ENCODE measurements at regions not wholly inside any gene's neighbourhood (a gene's known extent, or its start where the extent isn't known, plus 50 kb on each side); places are given as distances from the start of the nearest gene placed in this dataset.
A peak's percentile ranks its signal among the peaks of the same experiment; 100 is the strongest.

DNA sequence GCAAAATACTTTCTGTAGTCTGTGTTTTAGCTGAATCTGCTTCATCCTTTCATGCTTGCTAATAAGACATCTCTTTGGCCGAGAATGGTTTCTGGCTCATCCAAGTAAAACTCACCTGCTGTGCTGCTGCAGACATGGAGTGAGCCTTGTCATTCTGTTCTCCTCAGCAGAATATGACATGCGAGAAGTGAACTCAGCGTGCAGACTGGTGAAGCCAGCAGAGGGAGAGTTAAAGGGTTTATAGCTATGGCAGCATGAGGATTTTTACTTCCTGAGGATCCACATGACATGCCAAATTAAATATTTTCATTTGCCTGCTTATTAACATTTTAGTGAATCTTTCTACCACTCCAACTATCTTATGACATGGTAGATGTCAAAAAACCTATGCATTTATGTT lies 658.4 kb upstream of the NECTIN3 start:
- TF ChIP-seq RAD21 (IDR thresholded peaks at IDR 0.05; ENCODE audit: low read depth) (no peak), EGR1 (IDR thresholded peaks at IDR 0.05) (no peak), TAF1 (IDR thresholded peaks at IDR 0.05; ENCODE audit: low read depth) (no peak), CREB1 (IDR thresholded peaks at IDR 0.05; ENCODE audit: low read depth) (no peak)
- TF ChIP-seq, protein P1, sequence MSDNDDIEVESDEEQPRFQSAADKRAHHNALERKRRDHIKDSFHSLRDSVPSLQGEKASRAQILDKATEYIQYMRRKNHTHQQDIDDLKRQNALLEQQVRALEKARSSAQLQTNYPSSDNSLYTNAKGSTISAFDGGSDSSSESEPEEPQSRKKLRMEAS (IDR thresholded peaks at IDR 0.05), result no peak

DNA sequence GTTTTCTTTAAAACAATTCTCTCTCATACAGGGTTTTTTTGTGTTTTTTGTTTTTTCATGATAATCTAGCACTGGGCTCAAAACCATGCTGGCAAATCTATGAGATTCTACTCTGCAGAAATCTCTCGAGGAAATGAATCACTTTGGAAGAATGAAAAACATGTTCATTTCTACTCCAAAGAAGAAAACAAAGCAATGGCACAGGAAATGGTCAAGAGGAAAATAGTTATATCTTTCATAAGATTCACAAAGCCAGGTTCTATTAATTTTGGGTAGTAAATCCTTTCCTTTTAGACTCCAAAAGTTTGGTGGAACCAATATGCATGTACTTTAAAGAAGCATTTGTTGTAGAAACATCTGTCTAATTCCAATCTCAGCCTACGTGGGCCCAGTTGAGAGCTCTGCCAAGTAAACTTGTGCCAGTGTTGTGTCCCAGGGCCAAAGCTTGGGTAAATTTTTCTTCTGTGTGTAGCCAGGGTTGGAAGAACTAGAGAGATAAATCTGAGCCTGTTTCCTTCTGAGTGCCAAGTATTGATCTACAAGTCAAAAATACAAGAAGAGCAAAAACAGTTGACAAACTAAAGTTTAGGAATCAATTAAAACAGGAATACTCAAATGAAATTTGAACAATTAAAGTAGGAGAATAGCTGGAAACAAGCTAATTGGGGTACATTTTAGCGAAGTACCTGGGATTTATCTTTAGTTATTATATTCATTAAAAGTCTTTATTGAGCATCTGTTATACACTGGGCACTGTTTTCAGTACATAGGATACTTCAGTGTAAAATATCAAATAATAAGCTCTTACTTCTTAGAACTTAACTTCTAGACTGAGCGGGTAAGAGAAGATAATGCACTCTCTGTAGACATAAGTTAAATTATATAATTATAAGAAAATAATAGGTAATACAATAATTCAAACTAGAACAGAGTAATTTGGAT lies 657.5 kb upstream of the NECTIN3 start:
- TF ChIP-seq TEAD4 (IDR thresholded peaks at IDR 0.05), result 0 out of 2 replicates have a peak, but pooled peaks have one; percentile 9
- no peak for TF ChIP-seq CREB1 (IDR thresholded peaks at IDR 0.05; ENCODE audit: low read depth)

DNA sequence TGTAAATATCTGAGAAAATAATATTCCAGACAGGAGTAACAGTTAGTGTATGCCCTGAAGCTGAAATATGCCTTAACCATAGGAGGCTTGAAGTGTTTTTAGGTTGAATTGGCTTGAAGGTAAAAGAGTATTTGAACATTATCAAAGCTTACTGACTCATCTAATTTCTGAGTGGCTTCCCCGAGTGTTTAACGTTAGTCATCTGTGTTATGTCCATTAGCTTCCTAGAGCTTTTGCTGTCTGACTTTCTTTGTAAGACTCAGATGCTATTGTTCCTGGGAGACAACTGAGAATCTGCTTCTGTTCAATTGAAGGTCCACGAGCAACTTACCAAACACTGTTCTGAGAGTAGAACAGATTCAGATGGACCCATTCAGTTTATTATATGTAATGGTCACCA lies 656.8 kb upstream of the NECTIN3 start:
- TF ChIP-seq, protein P2, sequence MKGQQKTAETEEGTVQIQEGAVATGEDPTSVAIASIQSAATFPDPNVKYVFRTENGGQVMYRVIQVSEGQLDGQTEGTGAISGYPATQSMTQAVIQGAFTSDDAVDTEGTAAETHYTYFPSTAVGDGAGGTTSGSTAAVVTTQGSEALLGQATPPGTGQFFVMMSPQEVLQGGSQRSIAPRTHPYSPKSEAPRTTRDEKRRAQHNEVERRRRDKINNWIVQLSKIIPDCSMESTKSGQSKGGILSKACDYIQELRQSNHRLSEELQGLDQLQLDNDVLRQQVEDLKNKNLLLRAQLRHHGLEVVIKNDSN (IDR thresholded peaks at IDR 0.05), result no peak
- TF ChIP-seq TAF1 (IDR thresholded peaks at IDR 0.05; ENCODE audit: low read depth), result no peak
- no peak for TF ChIP-seq FOXM1 (IDR thresholded peaks at IDR 0.05; ENCODE audit: borderline replicate concordance, low read depth)
- TF ChIP-seq CREB1 (IDR thresholded peaks at IDR 0.05; ENCODE audit: low read depth), result no peak
- TF ChIP-seq ZBTB7A (IDR thresholded peaks at IDR 0.05; ENCODE audit: low read depth), result no peak
- TF ChIP-seq TEAD4 (IDR thresholded peaks at IDR 0.05), result no peak
- TF ChIP-seq EGR1 (IDR thresholded peaks at IDR 0.05), result no peak
- no peak for TF ChIP-seq EP300 (IDR thresholded peaks at IDR 0.05; ENCODE audit: borderline replicate concordance)
- no peak for TF ChIP-seq RAD21 (IDR thresholded peaks at IDR 0.05; ENCODE audit: low read depth)
- no peak for TF ChIP-seq NFIC (IDR thresholded peaks at IDR 0.05)
- TF ChIP-seq CEBPB (IDR thresholded peaks at IDR 0.05), result no peak
- no peak for TF ChIP-seq TCF12 (IDR thresholded peaks at IDR 0.05; ENCODE audit: low read depth)
- TF ChIP-seq, protein P3, sequence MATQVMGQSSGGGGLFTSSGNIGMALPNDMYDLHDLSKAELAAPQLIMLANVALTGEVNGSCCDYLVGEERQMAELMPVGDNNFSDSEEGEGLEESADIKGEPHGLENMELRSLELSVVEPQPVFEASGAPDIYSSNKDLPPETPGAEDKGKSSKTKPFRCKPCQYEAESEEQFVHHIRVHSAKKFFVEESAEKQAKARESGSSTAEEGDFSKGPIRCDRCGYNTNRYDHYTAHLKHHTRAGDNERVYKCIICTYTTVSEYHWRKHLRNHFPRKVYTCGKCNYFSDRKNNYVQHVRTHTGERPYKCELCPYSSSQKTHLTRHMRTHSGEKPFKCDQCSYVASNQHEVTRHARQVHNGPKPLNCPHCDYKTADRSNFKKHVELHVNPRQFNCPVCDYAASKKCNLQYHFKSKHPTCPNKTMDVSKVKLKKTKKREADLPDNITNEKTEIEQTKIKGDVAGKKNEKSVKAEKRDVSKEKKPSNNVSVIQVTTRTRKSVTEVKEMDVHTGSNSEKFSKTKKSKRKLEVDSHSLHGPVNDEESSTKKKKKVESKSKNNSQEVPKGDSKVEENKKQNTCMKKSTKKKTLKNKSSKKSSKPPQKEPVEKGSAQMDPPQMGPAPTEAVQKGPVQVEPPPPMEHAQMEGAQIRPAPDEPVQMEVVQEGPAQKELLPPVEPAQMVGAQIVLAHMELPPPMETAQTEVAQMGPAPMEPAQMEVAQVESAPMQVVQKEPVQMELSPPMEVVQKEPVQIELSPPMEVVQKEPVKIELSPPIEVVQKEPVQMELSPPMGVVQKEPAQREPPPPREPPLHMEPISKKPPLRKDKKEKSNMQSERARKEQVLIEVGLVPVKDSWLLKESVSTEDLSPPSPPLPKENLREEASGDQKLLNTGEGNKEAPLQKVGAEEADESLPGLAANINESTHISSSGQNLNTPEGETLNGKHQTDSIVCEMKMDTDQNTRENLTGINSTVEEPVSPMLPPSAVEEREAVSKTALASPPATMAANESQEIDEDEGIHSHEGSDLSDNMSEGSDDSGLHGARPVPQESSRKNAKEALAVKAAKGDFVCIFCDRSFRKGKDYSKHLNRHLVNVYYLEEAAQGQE (IDR thresholded peaks at IDR 0.05; ENCODE audit: low read depth), result no peak
- no peak for TF ChIP-seq YY1 (IDR thresholded peaks at IDR 0.05; ENCODE audit: low read depth)
- TF ChIP-seq, protein P1 (IDR thresholded peaks at IDR 0.05), result no peak

DNA sequence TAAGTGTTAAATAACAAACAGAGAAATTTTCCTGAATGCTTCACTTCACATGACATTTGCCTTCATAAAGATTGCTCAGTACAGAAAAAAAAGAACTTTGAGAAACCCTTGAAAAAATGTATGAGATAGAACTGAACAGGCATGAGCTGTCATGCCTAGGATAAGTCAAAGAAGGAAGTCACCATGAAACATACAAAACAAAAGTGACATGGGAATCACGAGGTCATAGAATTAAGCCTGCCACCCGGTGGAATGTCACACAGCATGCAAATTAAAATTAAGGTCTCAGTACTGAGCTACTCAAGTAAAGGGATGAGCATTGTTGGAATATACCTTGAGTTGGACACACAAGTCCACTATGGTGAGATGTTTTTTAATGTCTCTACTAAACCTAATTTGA lies 652.5 kb upstream of the NECTIN3 start:
- TF ChIP-seq TCF12 (IDR thresholded peaks at IDR 0.05; ENCODE audit: low read depth), result no peak
- peak; percentile 13; the same call in 1 of the 2 replicates for TF ChIP-seq RAD21 (IDR thresholded peaks at IDR 0.05; ENCODE audit: low read depth)

DNA sequence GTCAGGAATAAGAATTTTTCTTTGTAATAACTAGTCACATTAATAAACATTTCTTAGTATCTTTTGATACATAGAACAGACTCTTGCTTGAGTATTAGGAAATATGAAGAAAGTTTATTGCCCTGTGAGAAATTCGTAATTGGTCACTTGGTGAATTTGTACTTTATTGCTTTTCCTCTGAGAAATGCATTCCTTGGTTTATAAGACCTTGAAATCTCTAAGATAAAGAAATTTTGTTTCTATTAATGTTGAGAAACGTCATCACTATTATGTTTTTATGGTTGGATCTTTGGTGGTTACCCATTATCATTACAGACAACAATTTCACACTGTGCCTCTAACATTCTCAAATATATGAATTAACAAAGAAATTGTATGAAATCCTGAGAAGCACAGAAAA lies 652.0 kb upstream of the NECTIN3 start:
- TF ChIP-seq, protein P3 (IDR thresholded peaks at IDR 0.05; ENCODE audit: low read depth), result no peak
- TF ChIP-seq TAF1 (IDR thresholded peaks at IDR 0.05; ENCODE audit: low read depth) (no peak), RAD21 (IDR thresholded peaks at IDR 0.05; ENCODE audit: low read depth) (no peak)

DNA sequence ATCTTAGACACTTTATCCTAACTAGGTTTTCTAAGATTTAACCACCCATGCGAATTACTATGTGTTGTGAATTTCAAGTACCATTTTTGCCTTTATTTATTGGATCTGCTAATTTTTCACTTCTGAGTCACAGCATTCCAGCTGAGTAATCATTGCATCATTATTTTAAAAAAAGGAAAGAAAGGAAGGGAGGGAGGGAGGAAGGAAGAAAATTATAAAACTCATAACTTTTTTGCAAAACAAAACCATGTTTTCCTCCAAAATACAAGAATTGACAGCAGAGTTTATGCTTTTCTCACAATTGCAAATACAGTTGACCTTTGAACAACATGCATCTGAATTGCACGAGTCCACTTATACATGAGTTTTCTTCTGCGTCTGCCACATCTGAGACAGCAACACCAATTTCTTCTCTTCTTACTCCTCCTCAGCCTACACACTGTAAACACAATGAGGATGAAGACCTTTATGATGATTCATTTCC lies 651.4 kb upstream of the NECTIN3 start:
- TF ChIP-seq EP300 (IDR thresholded peaks at IDR 0.05; ENCODE audit: borderline replicate concordance) (peak; percentile 23; the same call in 1 of the 2 replicates), CEBPB (IDR thresholded peaks at IDR 0.05) (peak; percentile 80), FOXM1 (IDR thresholded peaks at IDR 0.05; ENCODE audit: borderline replicate concordance, low read depth) (peak; percentile 45; the same call in 1 of the 2 replicates), TEAD4 (IDR thresholded peaks at IDR 0.05) (peak; percentile 90), ZBTB7A (IDR thresholded peaks at IDR 0.05; ENCODE audit: low read depth) (no peak)
- TF ChIP-seq, protein P1 (IDR thresholded peaks at IDR 0.05), result no peak

DNA sequence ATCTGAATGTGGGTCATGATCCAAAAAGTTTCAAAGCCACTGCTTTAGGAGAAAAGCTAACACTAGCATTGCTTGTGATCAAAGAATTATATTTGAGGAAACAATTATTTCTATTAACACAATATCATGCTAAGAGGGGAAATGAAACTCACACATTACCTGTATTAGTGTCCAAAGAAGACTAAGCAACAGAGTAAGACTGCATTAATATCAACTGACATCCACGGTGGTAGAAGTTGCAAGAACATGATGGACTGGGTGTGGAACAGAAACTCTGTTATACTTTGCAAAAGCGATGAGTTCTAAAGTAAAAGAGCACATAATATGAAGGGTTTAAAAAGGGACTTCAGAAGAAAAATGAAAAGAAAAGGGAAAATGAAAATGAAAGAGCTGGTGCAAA lies 648.3 kb upstream of the NECTIN3 start:
- TF ChIP-seq CEBPB (IDR thresholded peaks at IDR 0.05) (no peak), CREB1 (IDR thresholded peaks at IDR 0.05; ENCODE audit: low read depth) (no peak), ZBTB7A (IDR thresholded peaks at IDR 0.05; ENCODE audit: low read depth) (no peak), TEAD4 (IDR thresholded peaks at IDR 0.05) (no peak), EGR1 (IDR thresholded peaks at IDR 0.05) (no peak), YY1 (IDR thresholded peaks at IDR 0.05; ENCODE audit: low read depth) (no peak), FOXM1 (IDR thresholded peaks at IDR 0.05; ENCODE audit: borderline replicate concordance, low read depth) (no peak), TAF1 (IDR thresholded peaks at IDR 0.05; ENCODE audit: low read depth) (no peak), NFIC (IDR thresholded peaks at IDR 0.05) (no peak), EP300 (IDR thresholded peaks at IDR 0.05; ENCODE audit: borderline replicate concordance) (no peak), TCF12 (IDR thresholded peaks at IDR 0.05; ENCODE audit: low read depth) (no peak), RAD21 (IDR thresholded peaks at IDR 0.05; ENCODE audit: low read depth) (no peak)
- TF ChIP-seq, protein P3 (IDR thresholded peaks at IDR 0.05; ENCODE audit: low read depth), result no peak
- TF ChIP-seq, protein P1 (IDR thresholded peaks at IDR 0.05), result no peak
- TF ChIP-seq, protein P2 (IDR thresholded peaks at IDR 0.05), result no peak

All from Ishikawa (cell line).